A549 (cell line): ENCODE measurements at regions not wholly inside any gene's neighbourhood (a gene's known extent, or its start where the extent isn't known, plus 50 kb on each side); places are given as distances from the start of the nearest gene placed in this dataset.

Source experiments
- ATAC-seq, 2 experiments: fragments of 200-7000 bp in 1 of 2; fragments of >200 bp in 1 of 2; cut with Nextera tagmentation in 1 of 2; cut with Tn5 transposase in 1 of 2; 3 replicates each; pipeline versions ENCODE4 v1.8.0 to v1.9.1; 2018 to 2020; ENCODE audit warnings: mild to moderate bottlenecking in 1 of 2, moderate library complexity in 1 of 2
- CTCF ChIA-PET: fragments of 300-600 bp; sonication (Branson Sonifier 250); formaldehyde crosslinking; extraction: SDS; loops from one replicate; lab custom pipeline; 2021; ENCODE audit warnings: antibody characterized with exemption, inconsistent platforms; lab: Yijun Ruan, JAX
- POLR2A ChIA-PET: fragments of 350-600 bp; formaldehyde crosslinking; extraction: SDS; loops from one replicate; lab custom pipeline; 2021; ENCODE audit warnings: antibody characterized with exemption, inconsistent platforms; lab: Yijun Ruan, JAX
- DNase-seq, 2 experiments: peaks; one replicate each; pipeline versions ENCODE4 v3.0.0 to v3.0.0-alpha.2; 2011 to 2016; ENCODE audit warnings: low read depth in 1 of 2, low spot score in 1 of 2
- FAIRE-seq: peaks from 2 replicates; lab custom pipeline; 2011; peaks lifted over from hg19 to GRCh38; lab: Jason Lieb, UNC
- H3K27ac ChIP-seq, 2 experiments: fragments of >200 bp; sonication (Bioruptor Twin); formaldehyde crosslinking; 3 replicates each; pipeline ENCODE4 v1.5.1; 2016 to 2017
- H3K4me1 ChIP-seq: fragments of >200 bp; sonication (Bioruptor Twin); formaldehyde crosslinking; 3 replicates; pipeline ENCODE4 v1.6.1; 2016
- H3K4me2 ChIP-seq: fragments of >200 bp; sonication (Bioruptor Twin); formaldehyde crosslinking; 3 replicates; pipeline ENCODE4 v1.6.1; 2016
- H3K4me3 ChIP-seq: fragments of >200 bp; sonication (Bioruptor Twin); formaldehyde crosslinking; 3 replicates; pipeline ENCODE4 v1.5.1; 2016
- H3K9me3 ChIP-seq: fragments of >200 bp; sonication (Bioruptor Twin); formaldehyde crosslinking; 3 replicates; pipeline ENCODE4 v1.6.1; 2016
- BHLHE40 ChIP-seq: IDR thresholded peaks from 2 replicates; pipeline ENCODE4 v1.6.1; 2012; ENCODE audit warnings: low read depth, low read length, inconsistent platforms
- CBX8 ChIP-seq: fragments of 200-600 bp; sonication (generic); IDR thresholded peaks from 2 replicates; pipeline ENCODE4 v1.6.1; 2016
- CEBPB ChIP-seq, 2 experiments: fragments of >200 bp in 1 of 2; sonication (Bioruptor Twin) in 1 of 2; formaldehyde crosslinking in 1 of 2; IDR thresholded peaks; 2 replicates each; pipeline ENCODE4 v1.6.1; 2012 to 2016
- EP300 ChIP-seq, 2 experiments: fragments of >200 bp; sonication (Bioruptor Twin); formaldehyde crosslinking; IDR thresholded peaks; 2 replicates in 1 of 2; 3 replicates in 1 of 2; pipeline ENCODE4 v1.6.1; 2016 to 2017
- HDAC2 ChIP-seq: fragments of 200-600 bp; sonication (generic); IDR thresholded peaks from 2 replicates; pipeline ENCODE4 v1.6.1; 2016
- HOXA7 ChIP-seq: fragments of 250-450 bp; sonication (Bioruptor Pico); IDR thresholded peaks from 2 replicates; pipeline ENCODE4 v1.5.0; 2020; ENCODE audit warnings: mild to moderate bottlenecking, moderate library complexity
- HOXB13 ChIP-seq: fragments of 250-450 bp; sonication (Bioruptor Pico); IDR thresholded peaks from 2 replicates; pipeline ENCODE4 v1.5.0; 2020; ENCODE audit warnings: low read depth, mild to moderate bottlenecking, moderate library complexity
- HOXB5 ChIP-seq: fragments of 250-450 bp; sonication (Bioruptor Pico); IDR thresholded peaks from 2 replicates; pipeline ENCODE4 v1.5.0; 2020; ENCODE audit warnings: mild to moderate bottlenecking, moderate library complexity
- KDM5A ChIP-seq: fragments of 200-600 bp; sonication (generic); IDR thresholded peaks from 2 replicates; pipeline ENCODE4 v1.6.1; 2016; ENCODE audit warnings: antibody characterized with exemption, mild to moderate bottlenecking
- MAZ ChIP-seq: fragments of 150-350 bp; IDR thresholded peaks from 2 replicates; pipeline ENCODE4 v1.6.1; 2014; ENCODE audit warnings: antibody characterized with exemption, low read depth, low read length, borderline replicate concordance
- NFE2L2 ChIP-seq: fragments of 150-350 bp; conservative IDR thresholded peaks from 2 replicates; pipeline ENCODE4 v1.6.1; 2014; ENCODE audit warnings: low read length
- NPAS2 ChIP-seq: fragments of 250-450 bp; sonication (Bioruptor Pico); IDR thresholded peaks from 2 replicates; pipeline ENCODE4 v1.8.0; 2022; ENCODE audit warnings: mild to moderate bottlenecking, moderate library complexity, borderline replicate concordance
- PHF8 ChIP-seq: fragments of 200-600 bp; sonication (generic); IDR thresholded peaks from 2 replicates; pipeline ENCODE4 v1.6.1; 2016; ENCODE audit warnings: low read depth, mild to moderate bottlenecking, antibody characterized with exemption, moderate library complexity, borderline replicate concordance
- POLR2A ChIP-seq: IDR thresholded peaks from 2 replicates; pipeline ENCODE4 v1.6.1; 2012; ENCODE audit warnings: mild to moderate bottlenecking, low read length
- POLR2AphosphoS2 ChIP-seq: conservative IDR thresholded peaks from 2 replicates; pipeline ENCODE4 v1.6.1; 2012; ENCODE audit warnings: low read length, improper control_type of control experiment, inconsistent platforms
- RFX5 ChIP-seq: fragments of 450-650 bp; IDR thresholded peaks from 2 replicates; pipeline ENCODE4 v1.7.1; 2014; ENCODE audit warnings: antibody characterized with exemption, mild to moderate bottlenecking, moderate library complexity
- RNF2 ChIP-seq: fragments of 200-600 bp; sonication (generic); IDR thresholded peaks from 2 replicates; pipeline ENCODE4 v1.6.1; 2016; ENCODE audit warnings: low read depth, mild to moderate bottlenecking, antibody characterized with exemption, moderate library complexity, borderline replicate concordance
- SMC3 ChIP-seq: fragments of >200 bp; sonication (Bioruptor Twin); formaldehyde crosslinking; IDR thresholded peaks from 3 replicates; pipeline ENCODE4 v1.6.1; 2018; ENCODE audit warnings: inconsistent platforms
- TP53 ChIP-seq: fragments of 250-450 bp; sonication (Bioruptor Pico); IDR thresholded peaks from 2 replicates; pipeline ENCODE4 v1.5.0; 2021; ENCODE audit warnings: mild to moderate bottlenecking, moderate library complexity
- WGBS: methylation state at CpG from one replicate; pipeline ENCODE4 v1.1.6; 2017; ENCODE audit errors: missing lambda C conversion rate; 5-methylcytosine and 5-hydroxymethylcytosine counted together
- TF ChIP-seq, protein P1 (sequence below): fragments of >200 bp; sonication (Bioruptor Twin); formaldehyde crosslinking; IDR thresholded peaks from 3 replicates; pipeline ENCODE4 v1.6.1; 2016
- TF ChIP-seq, protein P2 (sequence below): fragments of >200 bp; sonication (Bioruptor Twin); formaldehyde crosslinking; IDR thresholded peaks from 2 replicates; pipeline ENCODE4 v1.6.1; 2016
- TF ChIP-seq, protein P3 (sequence below): IDR thresholded peaks from 2 replicates; pipeline ENCODE4 v1.6.1; 2012
- TF ChIP-seq, protein P4 (sequence below): fragments of 250-450 bp; sonication (Bioruptor Pico); IDR thresholded peaks from 2 replicates; pipeline ENCODE4 v1.5.0; 2021; ENCODE audit warnings: mild to moderate bottlenecking, moderate library complexity, borderline replicate concordance
- TF ChIP-seq, protein P5 (sequence below): fragments of >200 bp; sonication (Bioruptor Twin); formaldehyde crosslinking; IDR thresholded peaks from 3 replicates; pipeline ENCODE4 v1.5.1; 2016

DNA sequence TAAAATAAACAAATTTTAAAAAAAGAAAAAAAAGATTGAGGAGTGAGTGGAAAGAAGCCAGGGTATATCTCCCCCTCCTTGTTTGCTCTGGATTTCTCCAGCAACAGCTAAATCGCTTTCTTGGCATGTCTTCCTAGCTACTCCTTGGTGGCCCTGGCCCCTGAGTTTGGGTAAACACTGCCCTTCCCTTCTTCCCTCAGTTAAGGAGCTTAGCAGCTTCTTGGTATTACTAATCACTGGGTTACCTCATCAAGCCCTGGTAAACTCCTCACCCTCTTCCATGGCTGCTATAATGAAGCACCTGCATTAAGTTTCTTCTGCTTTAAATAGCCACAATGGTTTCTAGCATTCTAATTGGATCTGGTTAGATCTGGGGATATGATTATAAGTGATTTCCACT, 269.8 kb downstream of the FZD1 start:
- POLR2A ChIA-PET = no interaction called here

DNA sequence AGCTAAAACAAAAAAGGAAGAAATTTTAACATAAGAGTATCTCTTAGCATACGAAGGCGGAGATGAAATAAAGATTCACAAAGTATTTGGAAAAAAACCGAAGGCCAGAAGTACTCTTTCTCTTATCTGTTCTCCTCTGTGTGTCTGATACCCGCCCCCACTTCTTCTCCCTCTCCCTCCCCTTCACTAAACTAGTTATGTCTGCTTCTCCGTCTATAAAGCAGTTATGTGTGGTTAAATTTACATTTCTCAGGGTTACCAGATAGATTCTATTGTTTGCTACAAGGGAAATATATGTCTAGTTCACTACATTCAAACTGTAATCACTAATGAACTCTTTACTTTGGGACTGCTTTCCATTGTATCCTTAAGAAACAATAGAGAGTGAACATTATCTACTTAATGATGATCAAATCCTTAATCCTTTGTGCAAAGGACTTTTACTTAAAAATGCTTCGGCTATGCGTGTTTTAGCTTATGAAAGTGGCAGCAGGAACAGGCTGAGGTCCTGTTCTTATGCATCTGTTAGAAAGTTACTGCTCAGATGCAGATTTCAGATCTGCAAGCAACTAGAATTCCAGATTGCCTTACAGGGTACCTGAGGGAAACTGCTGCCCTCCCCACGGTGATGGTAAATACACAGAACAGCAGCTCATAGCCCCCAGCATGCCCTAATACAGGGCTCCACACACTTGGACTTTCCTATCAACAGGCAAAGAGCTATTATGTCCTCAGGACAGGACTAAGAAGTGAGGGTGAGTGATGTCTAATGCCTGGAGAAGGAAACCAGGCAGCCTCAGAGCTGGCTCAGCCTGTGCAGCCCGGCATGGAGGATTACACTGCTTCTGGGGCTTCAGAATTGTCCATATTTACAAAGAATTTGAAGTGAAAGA, 273.3 kb downstream of the FZD1 start:
- POLR2A ChIA-PET = no interaction called here
- CTCF ChIA-PET = interaction anchor here (0.6 to 0.7 kb wide), 2 partner anchors 11 to 986 kb away, joined by 3 read pairs; no protein-coding TSS in a partner anchor
- no peak overlapping the region for H3K27ac ChIP-seq
- 29% methylated on average over 9 of the region's 9 CpGs for WGBS
- FAIRE-seq (no peak), DNase-seq (no peak), ATAC-seq (peak in 1 of 2 experiments; percentile 54; a peak in 1 of 6 replicates)
- H3K4me3 ChIP-seq = no peak overlapping the region
- H3K9me3 ChIP-seq = no peaks in the 10 kb centered on the region
- TF ChIP-seq HOXB13 (CRISPR knock-in tag) (no peak), HDAC2 (no peak), NFE2L2 (no peak)
- TF ChIP-seq, protein P1, sequence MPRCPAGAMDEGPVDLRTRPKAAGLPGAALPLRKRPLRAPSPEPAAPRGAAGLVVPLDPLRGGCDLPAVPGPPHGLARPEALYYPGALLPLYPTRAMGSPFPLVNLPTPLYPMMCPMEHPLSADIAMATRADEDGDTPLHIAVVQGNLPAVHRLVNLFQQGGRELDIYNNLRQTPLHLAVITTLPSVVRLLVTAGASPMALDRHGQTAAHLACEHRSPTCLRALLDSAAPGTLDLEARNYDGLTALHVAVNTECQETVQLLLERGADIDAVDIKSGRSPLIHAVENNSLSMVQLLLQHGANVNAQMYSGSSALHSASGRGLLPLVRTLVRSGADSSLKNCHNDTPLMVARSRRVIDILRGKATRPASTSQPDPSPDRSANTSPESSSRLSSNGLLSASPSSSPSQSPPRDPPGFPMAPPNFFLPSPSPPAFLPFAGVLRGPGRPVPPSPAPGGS = no peak
- TF ChIP-seq, all 56 proteins: peak for 0
- no peaks in the 10 kb centered on the region for H3K4me1 ChIP-seq
- H3K4me2 ChIP-seq = no peak overlapping the region

More for the DNA sequence above, 269.8 kb downstream of the FZD1 start:
- DNase-seq = no peak
- CTCF ChIA-PET = no interaction called here
- Histone ChIP-seq H3K4me1 (no peaks in the 10 kb centered on the region), H3K4me3 (no peak overlapping the region), H3K27ac (no peak overlapping the region), H3K4me2 (no peak overlapping the region), H3K9me3 (peaks cover 3% of the 10 kb centered on the region; the same call in 2 of the 3 replicates)
- TF ChIP-seq TP53 (CRISPR knock-in tag) (no peak), BHLHE40 (no peak)
- TF ChIP-seq, protein P2, sequence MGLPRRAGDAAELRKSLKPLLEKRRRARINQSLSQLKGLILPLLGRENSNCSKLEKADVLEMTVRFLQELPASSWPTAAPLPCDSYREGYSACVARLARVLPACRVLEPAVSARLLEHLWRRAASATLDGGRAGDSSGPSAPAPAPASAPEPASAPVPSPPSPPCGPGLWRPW = no peak
- no peak for ATAC-seq
- FAIRE-seq = no peak
- 5% methylated on average over 1 of the region's 1 CpG for WGBS

DNA sequence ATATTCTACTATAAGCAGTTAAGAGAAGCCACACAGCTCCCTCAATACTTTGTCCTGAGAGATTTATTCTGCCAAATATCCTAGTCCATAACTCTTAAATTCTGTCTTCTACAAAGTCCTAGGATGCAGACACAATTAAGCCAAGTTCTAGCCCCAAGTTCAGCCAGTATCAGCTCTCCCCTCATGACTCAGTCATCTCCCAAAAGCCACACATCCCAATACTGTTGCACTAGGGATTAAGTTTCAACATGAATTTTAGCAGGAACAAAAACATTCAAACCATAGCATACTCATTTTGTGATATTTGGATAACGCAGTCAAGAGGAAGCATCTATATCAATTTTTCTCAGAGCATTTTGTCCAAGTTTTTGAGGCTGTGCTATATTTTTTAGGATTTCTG, 277.4 kb downstream of the FZD1 start:
- Histone ChIP-seq H3K9me3 (no peaks in the 10 kb centered on the region), H3K4me2 (no peak overlapping the region), H3K27ac (no peak overlapping the region), H3K4me3 (no peak overlapping the region), H3K4me1 (no peaks in the 10 kb centered on the region)
- DNase-seq = no peak
- no peak for TF ChIP-seq NFE2L2
- TF ChIP-seq SMC3 = no peak
- no peak for TF ChIP-seq RFX5
- no peak for TF ChIP-seq POLR2AphosphoS2
- no peak for TF ChIP-seq MAZ
- TF ChIP-seq, protein P3, sequence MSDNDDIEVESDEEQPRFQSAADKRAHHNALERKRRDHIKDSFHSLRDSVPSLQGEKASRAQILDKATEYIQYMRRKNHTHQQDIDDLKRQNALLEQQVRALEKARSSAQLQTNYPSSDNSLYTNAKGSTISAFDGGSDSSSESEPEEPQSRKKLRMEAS = no peak
- TF ChIP-seq, protein P4, sequence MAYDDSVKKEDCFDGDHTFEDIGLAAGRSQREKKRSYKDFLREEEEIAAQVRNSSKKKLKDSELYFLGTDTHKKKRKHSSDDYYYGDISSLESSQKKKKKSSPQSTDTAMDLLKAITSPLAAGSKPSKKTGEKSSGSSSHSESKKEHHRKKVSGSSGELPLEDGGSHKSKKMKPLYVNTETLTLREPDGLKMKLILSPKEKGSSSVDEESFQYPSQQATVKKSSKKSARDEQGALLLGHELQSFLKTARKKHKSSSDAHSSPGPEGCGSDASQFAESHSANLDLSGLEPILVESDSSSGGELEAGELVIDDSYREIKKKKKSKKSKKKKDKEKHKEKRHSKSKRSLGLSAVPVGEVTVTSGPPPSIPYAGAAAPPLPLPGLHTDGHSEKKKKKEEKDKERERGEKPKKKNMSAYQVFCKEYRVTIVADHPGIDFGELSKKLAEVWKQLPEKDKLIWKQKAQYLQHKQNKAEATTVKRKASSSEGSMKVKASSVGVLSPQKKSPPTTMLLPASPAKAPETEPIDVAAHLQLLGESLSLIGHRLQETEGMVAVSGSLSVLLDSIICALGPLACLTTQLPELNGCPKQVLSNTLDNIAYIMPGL (CRISPR knock-in tag) = no peak
- no peak for TF ChIP-seq CBX8
- TF ChIP-seq KDM5A = no peak
- TF ChIP-seq NPAS2 (CRISPR knock-in tag) = no peak
- TF ChIP-seq, protein P5, sequence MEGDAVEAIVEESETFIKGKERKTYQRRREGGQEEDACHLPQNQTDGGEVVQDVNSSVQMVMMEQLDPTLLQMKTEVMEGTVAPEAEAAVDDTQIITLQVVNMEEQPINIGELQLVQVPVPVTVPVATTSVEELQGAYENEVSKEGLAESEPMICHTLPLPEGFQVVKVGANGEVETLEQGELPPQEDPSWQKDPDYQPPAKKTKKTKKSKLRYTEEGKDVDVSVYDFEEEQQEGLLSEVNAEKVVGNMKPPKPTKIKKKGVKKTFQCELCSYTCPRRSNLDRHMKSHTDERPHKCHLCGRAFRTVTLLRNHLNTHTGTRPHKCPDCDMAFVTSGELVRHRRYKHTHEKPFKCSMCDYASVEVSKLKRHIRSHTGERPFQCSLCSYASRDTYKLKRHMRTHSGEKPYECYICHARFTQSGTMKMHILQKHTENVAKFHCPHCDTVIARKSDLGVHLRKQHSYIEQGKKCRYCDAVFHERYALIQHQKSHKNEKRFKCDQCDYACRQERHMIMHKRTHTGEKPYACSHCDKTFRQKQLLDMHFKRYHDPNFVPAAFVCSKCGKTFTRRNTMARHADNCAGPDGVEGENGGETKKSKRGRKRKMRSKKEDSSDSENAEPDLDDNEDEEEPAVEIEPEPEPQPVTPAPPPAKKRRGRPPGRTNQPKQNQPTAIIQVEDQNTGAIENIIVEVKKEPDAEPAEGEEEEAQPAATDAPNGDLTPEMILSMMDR = no peak
- TF ChIP-seq RNF2 = no peak
- TF ChIP-seq CEBPB (IDR thresholded peaks at IDR 0.05) = no peak
- no peak for TF ChIP-seq HOXA7 (CRISPR knock-in tag)
- TF ChIP-seq HOXB5 (CRISPR knock-in tag) = no peak
- TF ChIP-seq POLR2A = no peak
- no peak for TF ChIP-seq EP300 (IDR thresholded peaks at IDR 0.05)
- TF ChIP-seq BHLHE40 = no peak
- no peak for TF ChIP-seq TP53 (CRISPR knock-in tag)
- TF ChIP-seq PHF8 = no peak
- ChIA-PET POLR2A (no interaction called here), CTCF (no interaction called here)
- no peak for FAIRE-seq
- ATAC-seq = no peak
- 57% methylated on average over 1 of the region's 1 CpG for WGBS
